Esophagus muscularis mucosa (tissue), 4 donors: ENCODE measurements at regions not wholly inside any gene's neighbourhood (a gene's known extent, or its start where the extent isn't known, plus 50 kb on each side); places are given as distances from the start of the nearest gene placed in this dataset.

ENCODE experiments used
- DNase-seq: peaks from one replicate; pipeline ENCODE4 v3.0.0-alpha.2; 2017; ENCODE audit errors: extremely low spot score
- H3K27ac ChIP-seq, 4 donors: fragments of 200-600 bp; sonication (generic); replicated peaks in 1 of 4; 1 replicate in 3 of 4; 2 replicates in 1 of 4; pipeline ENCODE4 v1.5.1; 2016 to 2019; ENCODE audit warnings: mild to moderate bottlenecking in 1 of 4
- H3K27me3 ChIP-seq, 4 donors: fragments of 200-600 bp; sonication (generic); one replicate each; pipeline versions ENCODE4 v1.5.1 to v1.6.0; 2016 to 2019
- H3K36me3 ChIP-seq, 4 donors: fragments of 200-600 bp; sonication (generic); one replicate each; pipeline ENCODE4 v1.5.1; 2016 to 2019
- H3K4me1 ChIP-seq, 4 donors: fragments of 200-600 bp; sonication (generic); one replicate each; pipeline ENCODE4 v1.5.1; 2016 to 2019
- H3K4me3 ChIP-seq, 4 donors: fragments of 200-600 bp; sonication (generic); 1 replicate in 2 of 4; 2 replicates in 2 of 4; pipeline ENCODE4 v1.5.1; 2016 to 2019; ENCODE audit warnings: mild to moderate bottlenecking in 4 of 4, moderate library complexity in 1 of 4
- H3K9me3 ChIP-seq, 4 donors: fragments of 200-600 bp; sonication (generic); 1 replicate in 3 of 4; 2 replicates in 1 of 4; pipeline ENCODE4 v1.5.1; 2016 to 2019
- EP300 ChIP-seq: sonication (generic); formaldehyde crosslinking; IDR thresholded peaks from one replicate; pipeline ENCODE4 v1.6.1; 2017; ENCODE audit warnings: antibody characterized with exemption
- POLR2A ChIP-seq: fragments of 450-650 bp; IDR thresholded peaks from one replicate; pipeline ENCODE4 v1.6.1; 2017; ENCODE audit warnings: antibody characterized with exemption, moderate library complexity, mild to moderate bottlenecking, low read depth
- POLR2AphosphoS5 ChIP-seq, 2 donors: sonication (generic); formaldehyde crosslinking; IDR thresholded peaks; one replicate each; pipeline ENCODE4 v1.6.1; 2017; ENCODE audit warnings: antibody characterized with exemption in 2 of 2
- WGBS: methylation state at CpG from one replicate; pipeline ENCODE4 v1.1.5; 2018; 5-methylcytosine and 5-hydroxymethylcytosine counted together
- intact Hi-C: fragments of 100-400 bp; cut with DNase I; formaldehyde crosslinking; loops from one replicate; pipeline ENCODE4 v1.15.1; 2023
- TF ChIP-seq, protein P1 (sequence below), 3 experiments: fragments of 200-600 bp in 2 of 3; fragments of 450-650 bp in 1 of 3; sonication (generic) in 2 of 3; IDR thresholded peaks; one replicate each; pipeline ENCODE4 v1.5.1; 2017 to 2019; ENCODE audit warnings: antibody characterized with exemption in 3 of 3, mild to moderate bottlenecking in 2 of 3, moderate library complexity in 1 of 3

GRCh38 chr1:115409094-115410015 is 71.3 kb upstream of the NGF start:
- Histone ChIP-seq H3K27me3 (no peaks in the 10 kb centered on the region), H3K4me3 (no peak overlapping the region), H3K27ac (no peak overlapping the region), H3K9me3 (peaks cover 0 to 9% (median 0%) of the 10 kb centered on the region in 4 donors), H3K4me1 (peaks cover 0 to 9% (median 2%) of the 10 kb centered on the region in 4 donors), H3K36me3 (no peaks in the 10 kb centered on the region)
- peak; percentile 66 for DNase-seq
- TF ChIP-seq EP300: no peak
- TF ChIP-seq, protein P1, sequence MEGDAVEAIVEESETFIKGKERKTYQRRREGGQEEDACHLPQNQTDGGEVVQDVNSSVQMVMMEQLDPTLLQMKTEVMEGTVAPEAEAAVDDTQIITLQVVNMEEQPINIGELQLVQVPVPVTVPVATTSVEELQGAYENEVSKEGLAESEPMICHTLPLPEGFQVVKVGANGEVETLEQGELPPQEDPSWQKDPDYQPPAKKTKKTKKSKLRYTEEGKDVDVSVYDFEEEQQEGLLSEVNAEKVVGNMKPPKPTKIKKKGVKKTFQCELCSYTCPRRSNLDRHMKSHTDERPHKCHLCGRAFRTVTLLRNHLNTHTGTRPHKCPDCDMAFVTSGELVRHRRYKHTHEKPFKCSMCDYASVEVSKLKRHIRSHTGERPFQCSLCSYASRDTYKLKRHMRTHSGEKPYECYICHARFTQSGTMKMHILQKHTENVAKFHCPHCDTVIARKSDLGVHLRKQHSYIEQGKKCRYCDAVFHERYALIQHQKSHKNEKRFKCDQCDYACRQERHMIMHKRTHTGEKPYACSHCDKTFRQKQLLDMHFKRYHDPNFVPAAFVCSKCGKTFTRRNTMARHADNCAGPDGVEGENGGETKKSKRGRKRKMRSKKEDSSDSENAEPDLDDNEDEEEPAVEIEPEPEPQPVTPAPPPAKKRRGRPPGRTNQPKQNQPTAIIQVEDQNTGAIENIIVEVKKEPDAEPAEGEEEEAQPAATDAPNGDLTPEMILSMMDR (IDR thresholded peaks at IDR 0.05): no peak
- no peak for TF ChIP-seq POLR2A
- TF ChIP-seq POLR2AphosphoS5 (IDR thresholded peaks at IDR 0.05): no peak
- 76% methylated on average over 7 of the region's 7 CpGs for WGBS
- intact Hi-C loops: no loop called here

DNA sequence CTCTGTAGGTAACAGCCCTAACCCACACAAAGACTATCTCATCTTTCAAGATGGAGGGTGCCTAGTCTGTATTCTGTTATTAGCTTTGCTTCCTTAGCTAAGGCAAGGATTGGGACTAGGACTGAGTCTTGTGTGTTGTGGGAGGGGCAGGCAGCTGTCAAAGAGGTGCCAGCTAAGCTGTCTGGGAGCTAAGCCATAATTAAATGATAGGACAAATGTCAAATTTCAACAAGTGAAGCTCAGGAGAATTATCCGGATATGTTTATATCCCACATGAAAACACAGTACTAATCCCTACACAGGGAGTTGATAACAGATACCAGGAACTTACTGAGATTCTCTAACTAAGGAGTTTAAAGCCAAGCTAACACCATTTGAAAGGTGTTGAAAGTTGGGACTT is 70.5 kb upstream of the NGF start:
- no peak overlapping the region for H3K4me3 ChIP-seq
- H3K27me3 ChIP-seq: no peaks in the 10 kb centered on the region
- intact Hi-C loops: no loop called here
- H3K9me3 ChIP-seq: peaks cover 0 to 9% (median 0%) of the 10 kb centered on the region in 4 donors
- no peak overlapping the region for H3K27ac ChIP-seq
- DNase-seq: peak; percentile 37
- WGBS: 40% methylated on average over 1 of the region's 1 CpG
- H3K36me3 ChIP-seq: no peaks in the 10 kb centered on the region
- peaks cover 0 to 9% (median 2%) of the 10 kb centered on the region in 4 donors for H3K4me1 ChIP-seq
- no peak for TF ChIP-seq POLR2A
- TF ChIP-seq, protein P1 (IDR thresholded peaks at IDR 0.05): no peak
- no peak for TF ChIP-seq EP300
- no peak for TF ChIP-seq POLR2AphosphoS5 (IDR thresholded peaks at IDR 0.05)

DNA sequence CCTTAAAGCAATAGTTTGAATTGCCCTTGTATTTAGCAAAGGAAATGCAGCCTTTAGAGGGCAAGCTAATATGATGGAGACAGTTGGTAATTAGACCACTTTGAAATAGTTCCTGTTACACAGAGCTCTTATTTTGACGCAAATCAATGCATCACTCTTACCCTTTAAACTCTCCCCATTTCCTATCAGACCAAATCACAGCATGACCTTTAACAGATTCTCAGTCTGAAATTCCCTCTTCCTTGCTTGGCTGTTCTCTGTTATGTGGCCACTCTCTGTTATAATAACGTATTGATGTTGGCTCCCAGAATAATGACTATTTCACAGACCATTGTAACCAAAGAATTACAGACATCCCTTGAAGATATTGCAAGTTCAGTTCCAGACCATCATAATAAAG is 66.9 kb upstream of the NGF start:
- intact Hi-C loops: no loop called here
- WGBS: 81% methylated on average over 2 of the region's 2 CpGs
- Histone ChIP-seq H3K27me3 (no peaks in the 10 kb centered on the region), H3K9me3 (peaks cover 0 to 9% (median 0%) of the 10 kb centered on the region in 4 donors), H3K36me3 (no peaks in the 10 kb centered on the region), H3K27ac (no peak overlapping the region), H3K4me1 (peaks cover 3 to 9% (median 6%) of the 10 kb centered on the region in 4 donors), H3K4me3 (no peak overlapping the region)
- TF ChIP-seq POLR2AphosphoS5 (IDR thresholded peaks at IDR 0.05) (no peak), EP300 (no peak), POLR2A (no peak)
- TF ChIP-seq, protein P1 (IDR thresholded peaks at IDR 0.05): no peak
- no peak for DNase-seq

DNA sequence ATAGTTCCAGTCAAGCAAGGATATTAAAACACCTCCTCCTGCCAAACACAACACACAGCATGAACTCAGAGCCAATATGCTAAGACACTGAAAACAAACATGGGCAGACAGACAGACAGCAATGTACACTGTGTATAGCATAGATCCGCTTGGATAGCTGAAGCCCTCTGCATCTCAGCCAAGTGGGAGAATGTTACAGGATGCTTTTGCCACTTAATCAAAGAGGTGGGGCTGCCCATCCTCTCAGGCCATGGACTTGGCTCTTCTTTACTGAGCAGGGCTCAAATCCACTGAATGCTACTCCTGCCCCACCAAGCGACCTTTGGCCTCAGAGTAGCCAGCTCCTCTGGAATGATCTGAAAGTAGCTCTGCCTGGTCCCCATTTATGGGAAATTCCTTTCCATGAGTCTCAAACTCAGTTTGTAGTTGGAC is 64.7 kb upstream of the NGF start:
- DNase-seq: no peak

More for the DNA sequence above, 64.7 kb upstream of the NGF start:
- Histone ChIP-seq H3K27me3 (no peaks in the 10 kb centered on the region), H3K27ac (no peak overlapping the region), H3K4me3 (no peak overlapping the region), H3K36me3 (no peaks in the 10 kb centered on the region), H3K4me1 (peaks cover 0 to 8% (median 2%) of the 10 kb centered on the region in 4 donors), H3K9me3 (peaks cover 0 to 9% (median 0%) of the 10 kb centered on the region in 4 donors)
- TF ChIP-seq, protein P1 (IDR thresholded peaks at IDR 0.05): no peak
- TF ChIP-seq EP300 (no peak), POLR2AphosphoS5 (IDR thresholded peaks at IDR 0.05) (no peak), POLR2A (no peak)
- WGBS: 38% methylated on average over 1 of the region's 2 CpGs
- intact Hi-C loops: no loop called here
